LNCAP (cell line): ENCODE measurements at regions not wholly inside any gene's neighbourhood (a gene's known extent, or its start where the extent isn't known, plus 50 kb on each side); places are given as distances from the start of the nearest gene placed in this dataset.

Source experiments
- TF ChIP-seq, protein P1 (sequence below): fragments of 450-650 bp; IDR thresholded peaks from 2 replicates; pipeline ENCODE4 v1.5.1; 2017; ENCODE audit warnings: mild to moderate bottlenecking

DNA sequence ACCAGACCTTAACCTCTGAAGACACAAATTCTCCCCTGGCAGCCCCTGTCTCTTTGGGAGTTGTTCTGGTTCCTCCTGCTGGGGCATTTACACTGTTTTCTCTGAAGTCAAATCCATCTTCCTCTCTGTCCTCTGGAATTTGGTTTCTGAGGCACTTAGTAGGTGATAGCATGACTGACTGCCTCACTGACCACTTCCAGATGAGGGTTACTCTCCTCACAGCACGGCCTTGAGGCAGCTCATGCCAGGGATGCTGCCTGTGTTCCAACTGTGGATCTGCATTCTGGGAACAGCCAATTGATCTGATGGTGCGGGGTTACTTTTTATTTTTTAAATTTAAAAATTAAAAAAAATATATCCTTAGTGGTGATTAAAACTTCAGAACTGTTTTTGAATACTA lies 140.9 kb upstream of the ROPN1 start:
- TF ChIP-seq, protein P1, sequence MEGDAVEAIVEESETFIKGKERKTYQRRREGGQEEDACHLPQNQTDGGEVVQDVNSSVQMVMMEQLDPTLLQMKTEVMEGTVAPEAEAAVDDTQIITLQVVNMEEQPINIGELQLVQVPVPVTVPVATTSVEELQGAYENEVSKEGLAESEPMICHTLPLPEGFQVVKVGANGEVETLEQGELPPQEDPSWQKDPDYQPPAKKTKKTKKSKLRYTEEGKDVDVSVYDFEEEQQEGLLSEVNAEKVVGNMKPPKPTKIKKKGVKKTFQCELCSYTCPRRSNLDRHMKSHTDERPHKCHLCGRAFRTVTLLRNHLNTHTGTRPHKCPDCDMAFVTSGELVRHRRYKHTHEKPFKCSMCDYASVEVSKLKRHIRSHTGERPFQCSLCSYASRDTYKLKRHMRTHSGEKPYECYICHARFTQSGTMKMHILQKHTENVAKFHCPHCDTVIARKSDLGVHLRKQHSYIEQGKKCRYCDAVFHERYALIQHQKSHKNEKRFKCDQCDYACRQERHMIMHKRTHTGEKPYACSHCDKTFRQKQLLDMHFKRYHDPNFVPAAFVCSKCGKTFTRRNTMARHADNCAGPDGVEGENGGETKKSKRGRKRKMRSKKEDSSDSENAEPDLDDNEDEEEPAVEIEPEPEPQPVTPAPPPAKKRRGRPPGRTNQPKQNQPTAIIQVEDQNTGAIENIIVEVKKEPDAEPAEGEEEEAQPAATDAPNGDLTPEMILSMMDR, result no peak

DNA sequence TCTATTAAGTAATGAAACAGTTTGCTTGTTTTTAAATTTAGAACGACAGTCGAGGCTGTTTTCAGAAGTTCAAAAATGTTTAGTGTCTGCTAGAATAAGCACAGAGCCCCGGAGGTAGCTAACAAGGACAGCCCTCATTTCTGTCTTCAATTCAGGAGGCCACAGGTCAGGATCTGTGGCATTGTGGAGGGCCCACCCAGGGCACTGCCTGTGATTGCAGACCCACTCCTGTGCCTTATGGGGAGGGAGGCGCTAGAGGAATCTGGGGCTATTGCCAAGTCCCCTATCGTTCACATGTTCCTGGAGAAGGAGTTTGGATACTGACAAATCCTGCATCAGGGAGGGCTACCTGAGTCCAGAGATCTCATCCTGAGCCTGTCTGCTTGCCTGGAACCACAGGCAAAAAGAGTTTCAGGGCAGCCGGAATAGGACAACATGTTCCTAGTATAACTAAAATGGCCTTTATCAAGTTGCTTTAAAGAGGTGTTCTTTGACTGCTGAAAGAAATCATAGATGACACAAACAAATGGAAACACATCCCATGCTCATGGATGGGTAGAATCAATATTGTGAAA lies 141.5 kb upstream of the ROPN1 start:
- TF ChIP-seq, protein P1, result no peak

DNA sequence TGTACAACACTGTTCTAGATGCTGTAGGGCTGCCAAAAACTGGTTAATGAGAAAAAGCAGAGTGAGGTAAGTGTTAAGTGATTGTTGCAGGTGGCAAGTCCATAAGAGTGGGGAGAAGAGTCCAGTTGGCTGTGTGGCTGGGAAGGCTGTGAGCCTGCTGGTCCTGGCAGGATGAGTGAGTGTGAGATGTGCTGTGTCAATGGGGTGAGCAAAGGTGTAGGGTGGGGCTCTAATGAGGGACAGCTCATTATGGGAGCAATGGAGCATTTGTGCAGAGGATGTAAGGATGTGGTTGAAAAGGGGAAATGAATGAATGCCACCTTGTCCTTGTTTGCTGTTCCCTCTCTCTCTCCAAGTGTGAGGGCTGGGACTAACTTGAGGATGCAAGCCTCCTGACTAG lies 145.3 kb upstream of the ROPN1 start:
- TF ChIP-seq, protein P1, result no peak

DNA sequence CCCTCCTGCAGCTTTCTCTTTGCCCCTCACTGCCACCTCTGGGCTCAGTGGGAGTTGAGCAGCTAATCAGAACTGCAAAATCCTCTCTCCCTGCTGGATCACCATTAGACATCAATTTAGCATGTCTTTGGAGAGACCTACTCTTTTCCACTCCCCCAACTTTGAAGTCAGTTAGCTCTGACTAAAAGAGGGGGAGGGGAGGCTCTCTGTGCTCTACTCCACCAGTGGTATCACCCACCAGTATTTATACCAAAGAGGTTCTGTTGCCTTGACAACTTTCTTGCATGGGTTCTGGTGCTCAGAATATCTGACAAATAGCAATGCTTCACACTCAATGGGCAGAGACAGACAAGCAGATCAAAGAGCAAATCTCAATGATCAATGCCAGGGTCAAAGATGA lies 146.2 kb upstream of the ROPN1 start:
- TF ChIP-seq, protein P1, result no peak

DNA sequence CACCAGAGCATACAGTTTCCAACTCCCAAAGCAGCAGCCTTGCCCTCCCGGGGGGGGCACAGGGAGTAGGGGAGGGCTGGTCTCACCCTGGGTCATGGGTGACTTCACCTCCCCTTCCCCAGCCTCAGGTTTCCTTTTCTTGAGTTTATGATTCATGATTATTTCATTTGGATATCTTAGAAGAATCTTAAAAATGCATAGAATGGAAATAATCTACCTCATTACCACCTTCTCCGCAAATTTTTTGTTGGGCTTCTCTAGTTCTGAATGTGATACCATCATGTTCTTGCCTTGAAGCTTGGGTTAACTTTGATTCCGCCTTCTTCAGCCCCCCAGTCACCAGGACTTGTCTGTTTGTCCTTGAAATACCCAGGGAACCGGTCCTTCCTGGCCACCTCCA lies 148.8 kb upstream of the ROPN1 start:
- TF ChIP-seq, protein P1, result no peak

DNA sequence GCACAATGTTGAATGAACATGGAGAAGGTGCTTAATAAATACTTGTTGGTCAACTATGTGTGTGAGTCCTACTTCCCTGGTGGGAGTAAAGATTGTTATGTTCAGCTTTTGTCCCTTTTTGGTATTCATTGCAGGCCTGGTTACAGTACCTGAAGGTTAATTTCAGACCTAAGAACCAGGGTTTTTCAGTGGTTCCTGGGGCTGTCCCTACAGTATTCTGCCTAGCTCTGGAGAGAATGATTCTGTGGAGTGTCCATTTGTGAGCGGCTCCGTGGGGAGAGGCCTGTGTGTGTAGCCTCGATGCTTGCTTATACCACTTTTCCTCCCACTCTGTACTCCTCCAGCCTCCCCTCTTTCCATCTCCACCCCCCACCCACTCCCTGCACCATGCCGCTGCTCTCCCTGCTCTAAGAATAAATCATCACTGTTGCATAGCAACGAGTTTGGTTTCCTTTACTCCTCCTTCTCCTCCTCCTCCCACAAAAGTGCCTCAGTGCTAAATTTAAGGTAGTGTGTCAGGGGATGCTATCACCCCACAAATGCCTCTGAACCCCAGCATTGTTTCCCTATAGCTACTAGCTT lies 150.6 kb upstream of the ROPN1 start:
- TF ChIP-seq, protein P1, result no peak

DNA sequence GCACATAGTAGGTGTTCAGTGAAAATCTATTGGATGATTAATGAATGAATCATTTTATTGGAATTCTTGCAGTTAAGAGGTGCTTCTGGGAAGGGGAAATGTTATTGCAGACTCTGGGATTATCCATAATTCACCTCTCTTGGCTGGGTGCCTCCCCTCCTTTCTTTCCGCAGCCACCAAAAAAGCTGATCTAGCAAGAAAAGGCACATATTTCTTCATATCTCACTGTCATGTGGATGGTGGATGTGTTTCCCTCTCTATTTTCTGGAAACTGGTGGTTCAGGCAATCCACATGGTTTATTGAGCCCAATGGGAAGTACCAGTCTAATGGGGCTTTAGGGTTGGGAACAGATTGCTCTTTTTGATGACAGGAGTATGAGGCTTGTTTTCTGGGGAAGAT lies 151.1 kb upstream of the ROPN1 start:
- TF ChIP-seq, protein P1, result no peak
